ENCODE measurements at regions not wholly inside any gene's neighbourhood (a gene's known extent, or its start where the extent isn't known, plus 50 kb on each side); places are given as distances from the start of the nearest gene placed in this dataset.

- H3K4me1 ChIP-seq, result no peaks in the 10 kb centered on the region
- TF ChIP-seq POLR2A (IDR thresholded peaks at IDR 0.05) (no peak), EP300 (IDR thresholded peaks at IDR 0.05) (no peak), POLR2AphosphoS5 (IDR thresholded peaks at IDR 0.05) (no peak), CTCF (IDR thresholded peaks at IDR 0.05) (no peak)
- no peak overlapping the region for H3K27ac ChIP-seq
- H3K9me3 ChIP-seq, result no peaks in the 10 kb centered on the region
- WGBS, 2 donors, result 39 to 55% methylated on average over 2 of the region's 2 CpGs
- no peak for DNase-seq
- no peaks in the 10 kb centered on the region for H3K36me3 ChIP-seq
- intact Hi-C loops (cut with DNase I), result no loop called here
- H3K4me3 ChIP-seq, result no peak overlapping the region
- no peaks in the 10 kb centered on the region for H3K27me3 ChIP-seq
These were observed 902.1 kb downstream of the MRPL39 start for GRCh38 chr21:24705201-24705600.

- Histone ChIP-seq H3K9me3 (no peaks in the 10 kb centered on the region), H3K27ac (no peak overlapping the region), H3K4me3 (no peak overlapping the region), H3K4me1 (no peaks in the 10 kb centered on the region), H3K36me3 (no peaks in the 10 kb centered on the region), H3K27me3 (no peaks in the 10 kb centered on the region)
- WGBS, 2 donors, result 84 to 85% methylated on average over 2 of the region's 2 CpGs
- intact Hi-C loops (cut with DNase I), result no loop called here
- DNase-seq, result no peak
- TF ChIP-seq POLR2A (IDR thresholded peaks at IDR 0.05) (no peak), EP300 (IDR thresholded peaks at IDR 0.05) (no peak), CTCF (IDR thresholded peaks at IDR 0.05) (no peak), POLR2AphosphoS5 (IDR thresholded peaks at IDR 0.05) (no peak)
These were observed 913.5 kb downstream of the MRPL39 start for GRCh38 chr21:24693779-24694178.

GRCh38 chr21:24681456-24681855 is 925.8 kb downstream of the MRPL39 start:
- intact Hi-C loops (cut with DNase I), result no loop called here
- H3K9me3 ChIP-seq, result no peaks in the 10 kb centered on the region
- no peak overlapping the region for H3K27ac ChIP-seq
- TF ChIP-seq POLR2A (IDR thresholded peaks at IDR 0.05), result no peak
- no peak for TF ChIP-seq POLR2AphosphoS5 (IDR thresholded peaks at IDR 0.05)
- no peak for TF ChIP-seq CTCF (IDR thresholded peaks at IDR 0.05)
- TF ChIP-seq EP300 (IDR thresholded peaks at IDR 0.05), result no peak
- H3K4me1 ChIP-seq, result no peaks in the 10 kb centered on the region
- no peak overlapping the region for H3K4me3 ChIP-seq
- no peaks in the 10 kb centered on the region for H3K27me3 ChIP-seq
- no peaks in the 10 kb centered on the region for H3K36me3 ChIP-seq
- WGBS, 2 donors, result 18 to 40% methylated on average over 2 of the region's 2 CpGs
- no peak for DNase-seq

- WGBS, 2 donors, result 48 to 49% methylated on average over 1 of the region's 1 CpG
- Histone ChIP-seq H3K4me3 (no peak overlapping the region), H3K9me3 (no peaks in the 10 kb centered on the region), H3K27me3 (no peaks in the 10 kb centered on the region), H3K36me3 (no peaks in the 10 kb centered on the region), H3K27ac (no peak overlapping the region), H3K4me1 (no peaks in the 10 kb centered on the region)
- no peak for DNase-seq
- no peak for TF ChIP-seq CTCF (IDR thresholded peaks at IDR 0.05)
- no peak for TF ChIP-seq EP300 (IDR thresholded peaks at IDR 0.05)
- TF ChIP-seq POLR2AphosphoS5 (IDR thresholded peaks at IDR 0.05), result no peak
- no peak for TF ChIP-seq POLR2A (IDR thresholded peaks at IDR 0.05)
- intact Hi-C loops (cut with DNase I), result no loop called here
These were observed 935.4 kb downstream of the MRPL39 start for GRCh38 chr21:24671901-24672300.

- no peak for TF ChIP-seq EP300 (IDR thresholded peaks at IDR 0.05)
- TF ChIP-seq CTCF (IDR thresholded peaks at IDR 0.05), result no peak
- no peak for TF ChIP-seq POLR2A (IDR thresholded peaks at IDR 0.05)
- TF ChIP-seq POLR2AphosphoS5 (IDR thresholded peaks at IDR 0.05), result no peak
- H3K27me3 ChIP-seq, result no peaks in the 10 kb centered on the region
- no peaks in the 10 kb centered on the region for H3K4me1 ChIP-seq
- H3K36me3 ChIP-seq, result no peaks in the 10 kb centered on the region
- H3K9me3 ChIP-seq, result no peaks in the 10 kb centered on the region
- H3K27ac ChIP-seq, result no peak overlapping the region
- H3K4me3 ChIP-seq, result no peak overlapping the region
- no peak for DNase-seq
- intact Hi-C loops (cut with DNase I), result no loop called here
These were observed 948.4 kb downstream of the MRPL39 start for GRCh38 chr21:24658926-24659325.
